ENCODE measurements at regions not wholly inside any gene's neighbourhood (a gene's known extent, or its start where the extent isn't known, plus 50 kb on each side); places are given as distances from the start of the nearest gene placed in this dataset.

DNA sequence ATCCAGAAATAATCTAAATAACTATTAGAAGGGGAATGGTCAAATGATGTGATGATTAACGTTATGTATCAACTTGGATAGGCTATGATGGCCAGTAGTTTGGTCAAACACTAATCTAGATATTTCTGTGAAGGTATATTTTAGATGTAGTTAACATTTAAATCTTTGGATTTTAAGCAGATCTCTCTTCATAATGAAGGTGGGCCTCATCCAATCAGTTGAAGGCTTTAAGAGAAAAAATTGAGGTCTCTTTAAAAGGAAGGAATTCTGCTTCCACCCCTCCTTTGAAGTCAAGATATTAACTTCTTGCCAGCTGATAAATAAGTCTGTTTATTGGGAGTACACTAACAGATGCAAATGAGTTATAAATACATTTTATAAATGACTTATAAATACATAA, 760.0 kb upstream of the SLC35B3 start:
- Histone ChIP-seq H3K56ac (ENCODE audit: insufficient read length, low read depth, low read length) (no peak overlapping the region), H4K5ac (ENCODE audit: insufficient read length, low read depth, low read length) (no peak overlapping the region), H4K8ac (replicated peaks; ENCODE audit: insufficient read length, low read depth, low read length) (no peak overlapping the region), H3K79me2 (ENCODE audit: insufficient read depth, low read length) (no peaks in the 10 kb centered on the region), H3T11ph (ENCODE audit: low read length) (no peak overlapping the region), H3K79me1 (ENCODE audit: insufficient read depth, low read depth, low read length, poor library complexity, severe bottlenecking) (no peaks in the 10 kb centered on the region), H3K14ac (ENCODE audit: insufficient read depth, low read length) (no peak overlapping the region), H3K4me2 (ENCODE audit: insufficient read depth, insufficient read length, low read length) (no peak overlapping the region), H2AK5ac (ENCODE audit: insufficient read length, low read length) (no peak overlapping the region), H3K23ac (ENCODE audit: insufficient read length, low read depth, low read length) (no peak overlapping the region), H2BK20ac (ENCODE audit: low read depth, low read length, poor library complexity, severe bottlenecking) (no peak overlapping the region), H3K9ac (ENCODE audit: extremely low read depth, insufficient read length, low read length) (no peak overlapping the region), H4K91ac (ENCODE audit: insufficient read length, low read depth, low read length) (no peak overlapping the region), H2BK120ac (ENCODE audit: low read depth, low read length, poor library complexity, severe bottlenecking) (no peak overlapping the region), H2BK5ac (ENCODE audit: insufficient read length, low read length) (no peak overlapping the region), H3K4me1 (ENCODE audit: insufficient read depth, low read length) (no peaks in the 10 kb centered on the region), H3K27ac (ENCODE audit: insufficient read length, low read depth, low read length) (no peak overlapping the region), H3K4ac (ENCODE audit: low read depth, low read length) (no peak overlapping the region), H2AFZ (ENCODE audit: low read length) (no peak overlapping the region), H3K27me3 (ENCODE audit: insufficient read depth, low read length) (no peaks in the 10 kb centered on the region), H3K9me3 (ENCODE audit: control insufficient read depth, low read depth, low read length) (no peaks in the 10 kb centered on the region), H3K23me2 (ENCODE audit: insufficient read length, low read depth, low read length, poor library complexity, severe bottlenecking) (no peaks in the 10 kb centered on the region), H2BK12ac (ENCODE audit: insufficient read length, low read depth, low read length) (no peak overlapping the region), H3K18ac (ENCODE audit: insufficient read length, low read depth, low read length) (no peak overlapping the region), H2BK15ac (ENCODE audit: low read depth, low read length) (no peak overlapping the region), H4K20me1 (ENCODE audit: control insufficient read depth, insufficient read depth, insufficient read length) (no peaks in the 10 kb centered on the region)
- Mint-ChIP-seq H3K27me3 (ENCODE audit: low read depth) (no peaks in the 10 kb centered on the region), H3K9me3 (no peaks in the 10 kb centered on the region), H3K36me3 (ENCODE audit: insufficient read depth in 1 of 3, low read depth in 3 of 3) (no peaks in the 10 kb centered on the region), H3K4me1 (peaks cover 6 to 7% of the 10 kb centered on the region in 2 experiments), H3K4me3 (no peak overlapping the region), H3K27ac (no peak overlapping the region)
- DNase-seq = no peak
- WGBS (ENCODE audit: extremely low coverage, insufficient read length, low lambda C conversion rate) = no CpG with 5 or more reads among the region's 1 CpG
- TF ChIP-seq, protein P1, sequence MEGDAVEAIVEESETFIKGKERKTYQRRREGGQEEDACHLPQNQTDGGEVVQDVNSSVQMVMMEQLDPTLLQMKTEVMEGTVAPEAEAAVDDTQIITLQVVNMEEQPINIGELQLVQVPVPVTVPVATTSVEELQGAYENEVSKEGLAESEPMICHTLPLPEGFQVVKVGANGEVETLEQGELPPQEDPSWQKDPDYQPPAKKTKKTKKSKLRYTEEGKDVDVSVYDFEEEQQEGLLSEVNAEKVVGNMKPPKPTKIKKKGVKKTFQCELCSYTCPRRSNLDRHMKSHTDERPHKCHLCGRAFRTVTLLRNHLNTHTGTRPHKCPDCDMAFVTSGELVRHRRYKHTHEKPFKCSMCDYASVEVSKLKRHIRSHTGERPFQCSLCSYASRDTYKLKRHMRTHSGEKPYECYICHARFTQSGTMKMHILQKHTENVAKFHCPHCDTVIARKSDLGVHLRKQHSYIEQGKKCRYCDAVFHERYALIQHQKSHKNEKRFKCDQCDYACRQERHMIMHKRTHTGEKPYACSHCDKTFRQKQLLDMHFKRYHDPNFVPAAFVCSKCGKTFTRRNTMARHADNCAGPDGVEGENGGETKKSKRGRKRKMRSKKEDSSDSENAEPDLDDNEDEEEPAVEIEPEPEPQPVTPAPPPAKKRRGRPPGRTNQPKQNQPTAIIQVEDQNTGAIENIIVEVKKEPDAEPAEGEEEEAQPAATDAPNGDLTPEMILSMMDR (conservative IDR thresholded peaks at IDR 0.05) = no peak

All from H9 (cell line).